ENCODE measurements at regions not wholly inside any gene's neighbourhood (a gene's known extent, or its start where the extent isn't known, plus 50 kb on each side); places are given as distances from the start of the nearest gene placed in this dataset.

GRCh38 chr3:28140664-28141063 is 100.8 kb upstream of the CMC1 start:
- Histone ChIP-seq H3K4me3 (replicated peaks in 1 of 2; ENCODE audit: low read depth in 1 of 2, low read length in 2 of 2) (no peak overlapping the region), H3K4me1 (ENCODE audit: control insufficient read depth in 1 of 2, insufficient read depth in 2 of 2, low read length in 2 of 2) (no peaks in the 10 kb centered on the region), H3K9ac (ENCODE audit: low read length) (no peak overlapping the region), H3K9me2 (ENCODE audit: insufficient read depth) (no peaks in the 10 kb centered on the region), H4K20me1 (ENCODE audit: insufficient read depth) (no peaks in the 10 kb centered on the region), H2AFZ (ENCODE audit: low read depth, low read length, poor library complexity, severe bottlenecking) (no peak overlapping the region), H3K9me3 (ENCODE audit: control insufficient read depth in 1 of 2, insufficient read depth in 1 of 2, low read depth in 1 of 2, low read length in 2 of 2) (no peaks in the 10 kb centered on the region), H3K27ac (ENCODE audit: low read depth, low read length) (no peak overlapping the region), H3K27me3 (ENCODE audit: insufficient read depth, low read length) (no peaks in the 10 kb centered on the region), H3K4me2 (ENCODE audit: low read length) (no peak overlapping the region), H3K36me3 (ENCODE audit: control insufficient read depth in 1 of 2, insufficient read depth in 2 of 2, low read length in 2 of 2) (no peaks in the 10 kb centered on the region), H3K79me2 (ENCODE audit: insufficient read depth, low read length) (no peaks in the 10 kb centered on the region)
- no peak for TF ChIP-seq TCF7L2 (IDR thresholded peaks at IDR 0.05; ENCODE audit: borderline replicate concordance, extremely low read depth, insufficient read depth, insufficient read length)
- TF ChIP-seq REST (IDR thresholded peaks at IDR 0.05; ENCODE audit: low read depth), result no peak
- TF ChIP-seq CEBPB (IDR thresholded peaks at IDR 0.05; ENCODE audit: low read depth), result no peak
- no peak for TF ChIP-seq ATF3 (IDR thresholded peaks at IDR 0.05)
- no peak for TF ChIP-seq FOSL1 (IDR thresholded peaks at IDR 0.05; ENCODE audit: low read depth)
- no peak for TF ChIP-seq SRF (IDR thresholded peaks at IDR 0.05; ENCODE audit: low read depth)
- no peak for TF ChIP-seq EZH2phosphoT487 (IDR thresholded peaks at IDR 0.05; ENCODE audit: borderline replicate concordance)
- TF ChIP-seq CBX3 (IDR thresholded peaks at IDR 0.05; ENCODE audit: low read depth), result no peak
- TF ChIP-seq ZFX (IDR thresholded peaks at IDR 0.05), result no peak
- no peak for TF ChIP-seq RAD21 (IDR thresholded peaks at IDR 0.05; ENCODE audit: low read depth)
- TF ChIP-seq, protein P1, sequence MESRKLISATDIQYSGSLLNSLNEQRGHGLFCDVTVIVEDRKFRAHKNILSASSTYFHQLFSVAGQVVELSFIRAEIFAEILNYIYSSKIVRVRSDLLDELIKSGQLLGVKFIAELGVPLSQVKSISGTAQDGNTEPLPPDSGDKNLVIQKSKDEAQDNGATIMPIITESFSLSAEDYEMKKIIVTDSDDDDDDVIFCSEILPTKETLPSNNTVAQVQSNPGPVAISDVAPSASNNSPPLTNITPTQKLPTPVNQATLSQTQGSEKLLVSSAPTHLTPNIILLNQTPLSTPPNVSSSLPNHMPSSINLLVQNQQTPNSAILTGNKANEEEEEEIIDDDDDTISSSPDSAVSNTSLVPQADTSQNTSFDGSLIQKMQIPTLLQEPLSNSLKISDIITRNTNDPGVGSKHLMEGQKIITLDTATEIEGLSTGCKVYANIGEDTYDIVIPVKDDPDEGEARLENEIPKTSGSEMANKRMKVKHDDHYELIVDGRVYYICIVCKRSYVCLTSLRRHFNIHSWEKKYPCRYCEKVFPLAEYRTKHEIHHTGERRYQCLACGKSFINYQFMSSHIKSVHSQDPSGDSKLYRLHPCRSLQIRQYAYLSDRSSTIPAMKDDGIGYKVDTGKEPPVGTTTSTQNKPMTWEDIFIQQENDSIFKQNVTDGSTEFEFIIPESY (IDR thresholded peaks at IDR 0.05; ENCODE audit: extremely low read depth, insufficient replicate concordance, low read length), result no peak
- POLR2A ChIA-PET, result no interaction called here
- intact Hi-C loops (cut with micrococcal nuclease), result no loop called here
- ATAC-seq, result no peak
- RAD21 ChIA-PET (ENCODE audit: low non-redundant PET in 1 of 2, low total read pairs in 2 of 2, uncharacterized antibody in 2 of 2, unreplicated experiment in 2 of 2), result no interaction called here
- CTCF ChIA-PET, result no interaction called here
- BruUV-seq (replicated peaks), result no TSS peak
- no peak for DNase-seq (ENCODE audit: low read depth, low spot score)
